RWPE2 (cell line): ENCODE measurements at regions not wholly inside any gene's neighbourhood (a gene's known extent, or its start where the extent isn't known, plus 50 kb on each side); places are given as distances from the start of the nearest gene placed in this dataset.

ENCODE experiments used
- ATAC-seq: fragments of 200-7000 bp; cut with Tn5 transposase; 3 replicates; pipeline ENCODE4 v1.9.1; 2021; ENCODE audit warnings: low read depth
- DNase-seq: peaks from one replicate; pipeline ENCODE4 v3.0.0-alpha.2; 2020; ENCODE audit warnings: low spot score
- H3K27ac ChIP-seq: fragments of 450-650 bp; 2 replicates; pipeline ENCODE4 v1.5.1; 2017; ENCODE audit warnings: mild to moderate bottlenecking; ENCODE audit not compliant: poor library complexity, severe bottlenecking
- H3K27me3 ChIP-seq: fragments of 250-450 bp; sonication (Bioruptor Pico); 2 replicates; pipeline ENCODE4 v1.5.1; 2021; ENCODE audit warnings: mild to moderate bottlenecking, moderate library complexity; ENCODE audit not compliant: insufficient read depth, poor library complexity, severe bottlenecking
- H3K36me3 ChIP-seq: fragments of 250-450 bp; sonication (Bioruptor Pico); 2 replicates; pipeline ENCODE4 v1.5.1; 2020; ENCODE audit warnings: low read depth, mild to moderate bottlenecking, moderate library complexity
- H3K4me1 ChIP-seq: fragments of 250-450 bp; sonication (Bioruptor Pico); 2 replicates; pipeline ENCODE4 v1.5.1; 2021; ENCODE audit warnings: mild to moderate bottlenecking, moderate library complexity; ENCODE audit not compliant: insufficient read depth, poor library complexity, severe bottlenecking
- H3K4me3 ChIP-seq: fragments of 250-450 bp; sonication (Bioruptor Pico); 2 replicates; pipeline ENCODE4 v1.5.1; 2021; ENCODE audit warnings: mild to moderate bottlenecking, moderate library complexity; ENCODE audit not compliant: severe bottlenecking
- H3K9me3 ChIP-seq: fragments of 250-450 bp; sonication (Bioruptor Pico); 2 replicates; pipeline ENCODE4 v1.5.1; 2021; ENCODE audit warnings: mild to moderate bottlenecking, moderate library complexity; ENCODE audit not compliant: severe bottlenecking
- TF ChIP-seq, protein P1 (sequence below): fragments of 450-650 bp; IDR thresholded peaks from one replicate; pipeline ENCODE4 v1.5.1; 2017; ENCODE audit warnings: mild to moderate bottlenecking, moderate library complexity; ENCODE audit not compliant: poor library complexity, severe bottlenecking

DNA sequence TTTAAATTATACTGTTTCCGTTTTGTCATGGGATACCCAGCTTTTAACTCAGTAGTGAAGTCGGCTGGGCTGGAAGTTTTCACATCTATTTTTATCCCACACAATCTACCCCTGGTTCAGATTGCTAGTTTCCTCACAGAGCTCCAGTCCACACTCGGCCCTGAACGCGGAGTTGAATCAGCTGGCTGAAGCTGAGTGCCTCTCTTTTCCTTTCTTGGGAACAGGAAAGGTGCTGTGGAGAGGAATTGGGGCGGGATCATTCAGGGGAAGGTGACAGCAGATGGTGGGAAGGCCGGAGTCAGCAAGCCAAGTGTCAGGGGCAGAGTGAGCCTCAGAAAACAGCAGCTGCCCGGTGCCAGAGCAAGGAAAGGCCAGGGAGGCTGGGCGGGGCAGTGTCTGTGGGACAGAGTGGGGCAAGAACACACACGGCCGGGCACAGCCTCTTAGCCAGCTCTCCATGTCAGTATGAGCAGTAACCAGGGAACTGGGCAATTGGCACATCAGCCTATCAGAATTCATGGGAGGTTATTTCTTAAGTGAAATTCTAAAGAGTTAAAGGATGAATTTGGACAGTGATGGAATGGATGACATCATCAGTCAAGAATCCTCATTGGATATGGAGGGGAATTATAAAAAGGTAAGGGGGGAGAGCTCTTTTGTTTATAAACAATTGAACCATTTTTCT lies 135.7 kb upstream of the IL12A start:
- TF ChIP-seq, protein P1, sequence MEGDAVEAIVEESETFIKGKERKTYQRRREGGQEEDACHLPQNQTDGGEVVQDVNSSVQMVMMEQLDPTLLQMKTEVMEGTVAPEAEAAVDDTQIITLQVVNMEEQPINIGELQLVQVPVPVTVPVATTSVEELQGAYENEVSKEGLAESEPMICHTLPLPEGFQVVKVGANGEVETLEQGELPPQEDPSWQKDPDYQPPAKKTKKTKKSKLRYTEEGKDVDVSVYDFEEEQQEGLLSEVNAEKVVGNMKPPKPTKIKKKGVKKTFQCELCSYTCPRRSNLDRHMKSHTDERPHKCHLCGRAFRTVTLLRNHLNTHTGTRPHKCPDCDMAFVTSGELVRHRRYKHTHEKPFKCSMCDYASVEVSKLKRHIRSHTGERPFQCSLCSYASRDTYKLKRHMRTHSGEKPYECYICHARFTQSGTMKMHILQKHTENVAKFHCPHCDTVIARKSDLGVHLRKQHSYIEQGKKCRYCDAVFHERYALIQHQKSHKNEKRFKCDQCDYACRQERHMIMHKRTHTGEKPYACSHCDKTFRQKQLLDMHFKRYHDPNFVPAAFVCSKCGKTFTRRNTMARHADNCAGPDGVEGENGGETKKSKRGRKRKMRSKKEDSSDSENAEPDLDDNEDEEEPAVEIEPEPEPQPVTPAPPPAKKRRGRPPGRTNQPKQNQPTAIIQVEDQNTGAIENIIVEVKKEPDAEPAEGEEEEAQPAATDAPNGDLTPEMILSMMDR: no peak
- peaks cover 2% of the 10 kb centered on the region for H3K9me3 ChIP-seq
- ATAC-seq (peak; percentile 48), DNase-seq (peak; percentile 75)
- H3K36me3 ChIP-seq: no peaks in the 10 kb centered on the region
- no peaks in the 10 kb centered on the region for H3K27me3 ChIP-seq
- H3K4me3 ChIP-seq: no peak overlapping the region
- peak overlapping the region; percentile 95 for H3K27ac ChIP-seq
- peaks cover 47% of the 10 kb centered on the region for H3K4me1 ChIP-seq

DNA sequence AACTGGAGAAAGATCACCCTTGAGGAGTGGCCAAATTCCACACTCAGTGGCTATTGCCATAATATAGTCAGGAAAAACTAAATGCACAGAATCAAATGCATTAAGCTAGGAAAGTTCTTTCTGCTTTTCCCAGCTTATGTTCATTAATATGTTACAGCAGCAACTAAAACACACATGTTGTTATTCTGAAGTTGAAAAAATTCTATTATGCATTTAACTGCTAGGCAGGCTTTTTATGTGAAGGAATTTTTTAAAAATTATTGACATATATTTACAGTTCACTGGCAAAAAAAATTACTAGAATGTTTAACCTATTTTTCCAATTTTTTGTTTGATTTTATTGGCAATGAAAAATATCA lies 135.2 kb upstream of the IL12A start:
- ATAC-seq (no peak), DNase-seq (no peak)
- TF ChIP-seq, protein P1: no peak
- Histone ChIP-seq H3K27me3 (no peaks in the 10 kb centered on the region), H3K36me3 (no peaks in the 10 kb centered on the region), H3K4me1 (peaks cover 50% of the 10 kb centered on the region), H3K4me3 (no peak overlapping the region), H3K27ac (peak overlapping the region; percentile 95), H3K9me3 (no peaks in the 10 kb centered on the region)

DNA sequence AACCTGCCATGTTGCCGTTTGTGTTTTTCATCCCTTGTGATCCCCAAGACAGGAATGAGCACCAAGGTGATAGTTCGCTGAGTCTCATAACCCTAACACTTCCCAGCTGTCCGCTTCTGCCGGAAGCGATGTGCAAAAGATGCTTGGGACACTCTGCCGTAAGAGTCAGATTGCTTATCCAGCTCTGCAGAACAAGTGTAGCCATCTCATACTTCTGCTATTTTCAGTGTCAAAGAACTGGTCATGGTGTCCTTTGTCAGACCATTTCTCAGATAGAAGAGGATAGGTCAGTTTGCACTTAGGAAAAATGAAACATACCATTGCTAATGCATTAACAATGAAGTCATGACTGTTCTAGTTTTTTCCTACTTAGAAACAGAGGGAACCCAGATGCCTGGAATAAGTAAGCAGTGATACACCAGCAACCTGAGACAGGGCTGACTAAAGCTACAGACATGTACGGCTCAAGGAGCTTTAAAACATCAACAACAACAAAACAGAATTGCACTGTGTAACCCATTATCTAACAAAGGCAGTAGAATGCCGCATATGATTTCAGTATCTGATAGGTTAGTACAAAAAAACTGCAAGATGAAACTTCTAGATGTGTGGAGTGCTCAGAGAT lies 134.0 kb upstream of the IL12A start:
- TF ChIP-seq, protein P1: no peak
- no peaks in the 10 kb centered on the region for H3K27me3 ChIP-seq
- H3K36me3 ChIP-seq: no peaks in the 10 kb centered on the region
- ATAC-seq: peak; percentile 94
- H3K4me1 ChIP-seq: peaks cover 60% of the 10 kb centered on the region
- H3K4me3 ChIP-seq: no peak overlapping the region
- no peaks in the 10 kb centered on the region for H3K9me3 ChIP-seq
- no peak for DNase-seq
- peak overlapping the region; percentile 95 for H3K27ac ChIP-seq

DNA sequence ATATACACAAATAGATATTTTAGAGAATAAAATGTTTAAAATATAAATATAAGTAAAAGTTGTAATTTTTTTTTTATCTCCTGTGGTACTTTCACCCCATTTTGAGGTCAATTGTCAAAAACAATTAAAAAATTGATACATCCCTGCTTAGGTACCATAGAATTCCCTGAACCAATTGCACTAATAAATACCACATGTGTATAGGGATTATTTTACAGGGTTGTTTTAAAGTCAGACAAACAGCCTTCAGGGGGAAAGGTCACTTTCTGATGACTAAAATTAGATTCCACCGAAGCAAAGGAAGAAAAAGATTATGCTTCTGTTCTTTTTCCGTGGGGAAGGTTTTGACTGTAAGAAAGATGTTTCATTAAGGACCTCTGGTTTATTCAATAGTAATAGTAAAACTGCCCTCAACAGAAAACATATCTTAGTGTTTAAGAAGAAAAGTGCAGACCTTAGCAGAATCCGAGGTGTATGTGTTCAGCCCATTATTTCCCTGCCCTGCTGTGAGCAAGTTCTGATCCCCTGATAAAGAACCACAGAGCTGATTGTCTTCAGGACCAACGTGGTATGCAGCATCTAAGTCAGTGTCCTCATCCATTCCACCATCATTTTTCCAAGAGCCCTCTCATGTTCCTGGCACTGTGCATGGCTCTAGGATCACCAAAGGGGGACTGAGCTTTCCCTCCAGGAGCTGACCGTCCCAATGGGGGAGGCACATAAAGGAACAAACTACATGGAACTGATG lies 132.9 kb upstream of the IL12A start:
- TF ChIP-seq, protein P1: no peak

More for the DNA sequence above, 132.9 kb upstream of the IL12A start:
- no peak for ATAC-seq
- H3K36me3 ChIP-seq: no peaks in the 10 kb centered on the region
- no peak for DNase-seq
- no peaks in the 10 kb centered on the region for H3K9me3 ChIP-seq
- H3K4me1 ChIP-seq: peaks cover 71% of the 10 kb centered on the region
- H3K4me3 ChIP-seq: no peak overlapping the region
- peak overlapping the region; percentile 95 for H3K27ac ChIP-seq
- no peaks in the 10 kb centered on the region for H3K27me3 ChIP-seq
